Brain microvascular endothelial cell (primary cell): ENCODE measurements at regions not wholly inside any gene's neighbourhood (a gene's known extent, or its start where the extent isn't known, plus 50 kb on each side); places are given as distances from the start of the nearest gene placed in this dataset.

Source experiments
- DNase-seq: peaks from one replicate; pipeline ENCODE4 v3.0.0-alpha.2; 2020
- H3K27ac ChIP-seq: fragments of 250-450 bp; sonication (Bioruptor Pico); 2 replicates; pipeline ENCODE4 v1.5.1; 2020; ENCODE audit warnings: mild to moderate bottlenecking, moderate library complexity
- H3K27me3 ChIP-seq: fragments of 250-450 bp; sonication (Bioruptor Pico); replicated peaks from 2 replicates; pipeline ENCODE4 v1.5.1; 2020; ENCODE audit warnings: mild to moderate bottlenecking
- H3K36me3 ChIP-seq: fragments of 250-450 bp; sonication (Bioruptor Pico); replicated peaks from 2 replicates; pipeline ENCODE4 v1.5.1; 2020; ENCODE audit warnings: mild to moderate bottlenecking
- H3K4me3 ChIP-seq: 2 replicates; pipeline ENCODE4 v1.5.1; 2011; ENCODE audit warnings: low read depth, mild to moderate bottlenecking, control low read depth, low read length, moderate library complexity
- CTCF ChIP-seq: IDR thresholded peaks from 2 replicates; pipeline ENCODE4 v1.5.1; 2011; ENCODE audit warnings: low read depth, mild to moderate bottlenecking, moderate library complexity, low read length, control low read depth, inconsistent platforms; ENCODE audit errors: missing control alignments
- in situ Hi-C: cut with HindIII; loops from 2 replicates; pipeline ENCODE4 v1.10.0; 2017; ENCODE audit warnings: low sequenced_read_pairs, low pct_ligation_motif_present

GRCh38 chr14:55950135-55950534 is 168.1 kb upstream of the PELI2 start:
- no peak for TF ChIP-seq CTCF
- Histone ChIP-seq H3K27ac (no peak overlapping the region), H3K36me3 (no peaks in the 10 kb centered on the region), H3K4me3 (no peak overlapping the region), H3K27me3 (no peaks in the 10 kb centered on the region)
- no peak for DNase-seq
- in situ Hi-C loops, result no loop called here

GRCh38 chr14:55951341-55952206 is 166.6 kb upstream of the PELI2 start:
- no peak for DNase-seq
- in situ Hi-C loops, result no loop called here
- no peak for TF ChIP-seq CTCF
- Histone ChIP-seq H3K27ac (no peak overlapping the region), H3K27me3 (no peaks in the 10 kb centered on the region), H3K4me3 (no peak overlapping the region), H3K36me3 (no peaks in the 10 kb centered on the region)

GRCh38 chr14:55954108-55954507 is 164.1 kb upstream of the PELI2 start:
- Histone ChIP-seq H3K27me3 (peaks cover 4% of the 10 kb centered on the region), H3K27ac (no peak overlapping the region), H3K4me3 (no peak overlapping the region), H3K36me3 (no peaks in the 10 kb centered on the region)
- in situ Hi-C loops, result no loop called here
- DNase-seq, result no peak
- TF ChIP-seq CTCF, result no peak

- in situ Hi-C loops, result no loop called here
- Histone ChIP-seq H3K36me3 (no peaks in the 10 kb centered on the region), H3K27ac (no peak overlapping the region), H3K4me3 (no peak overlapping the region), H3K27me3 (peaks cover 4% of the 10 kb centered on the region)
- no peak for DNase-seq
- no peak for TF ChIP-seq CTCF
These were observed 163.0 kb upstream of the PELI2 start for GRCh38 chr14:55955175-55955574.

- in situ Hi-C loops, result no loop called here
- no peaks in the 10 kb centered on the region for H3K36me3 ChIP-seq
- H3K4me3 ChIP-seq, result no peak overlapping the region
- peaks cover 4% of the 10 kb centered on the region for H3K27me3 ChIP-seq
- no peak for DNase-seq
- H3K27ac ChIP-seq, result no peak overlapping the region
- TF ChIP-seq CTCF, result no peak
These were observed 160.3 kb upstream of the PELI2 start for GRCh38 chr14:55957950-55958349.

GRCh38 chr14:55963295-55963694 is 154.9 kb upstream of the PELI2 start:
- TF ChIP-seq CTCF, result no peak
- DNase-seq, result no peak
- Histone ChIP-seq H3K27me3 (peaks cover under 1% of the 10 kb centered on the region), H3K36me3 (no peaks in the 10 kb centered on the region), H3K27ac (no peak overlapping the region), H3K4me3 (no peak overlapping the region)
- in situ Hi-C loops, result no loop called here
